SU-DHL-6 (cell line): ENCODE measurements at regions not wholly inside any gene's neighbourhood (a gene's known extent, or its start where the extent isn't known, plus 50 kb on each side); places are given as distances from the start of the nearest gene placed in this dataset.

ENCODE experiments used
- H2AFZ ChIP-seq: fragments of 200-600 bp; sonication (generic); 2 replicates; pipeline ENCODE4 v1.6.1; 2014; ENCODE audit warnings: low read depth, mild to moderate bottlenecking, moderate library complexity, mixed read lengths, antibody characterized with exemption, low read length; ENCODE audit not compliant: severe bottlenecking
- H3F3A ChIP-seq: fragments of 200-600 bp; shearing (Covaris generic); 2 replicates; pipeline ENCODE4 v1.6.0; 2016; ENCODE audit warnings: antibody characterized with exemption, mild to moderate bottlenecking; ENCODE audit not compliant: insufficient read depth
- H3K27ac ChIP-seq: fragments of 200-600 bp; sonication (generic); 2 replicates; pipeline ENCODE4 v1.5.1; 2016; ENCODE audit warnings: low read depth, mild to moderate bottlenecking, low read length, moderate library complexity, mixed read lengths
- H3K27me3 ChIP-seq: fragments of 200-600 bp; sonication (generic), shearing (Covaris generic); 2 replicates; pipeline ENCODE4 v1.6.0; 2014; ENCODE audit warnings: mild to moderate bottlenecking, low read length
- H3K36me3 ChIP-seq: fragments of 200-600 bp; sonication (generic); 2 replicates; pipeline ENCODE4 v1.6.1; 2014; ENCODE audit warnings: mild to moderate bottlenecking, low read length, mixed read lengths
- H3K4me2 ChIP-seq: fragments of 300-600, 200-600 bp; shearing (Covaris generic), sonication (generic); 2 replicates; pipeline ENCODE4 v1.6.0; 2014; ENCODE audit warnings: low read length, low read depth, mild to moderate bottlenecking; ENCODE audit not compliant: poor library complexity, severe bottlenecking
- H3K4me3 ChIP-seq: fragments of 200-600 bp; sonication (generic); 2 replicates; pipeline ENCODE4 v1.5.1; 2014; ENCODE audit warnings: antibody characterized with exemption, low read length, mild to moderate bottlenecking, mixed read lengths; ENCODE audit not compliant: insufficient read depth, poor library complexity, severe bottlenecking
- H3K79me2 ChIP-seq: fragments of 200-600 bp; sonication (generic); 2 replicates; pipeline ENCODE4 v1.6.1; 2014; ENCODE audit warnings: mild to moderate bottlenecking, low read length, moderate library complexity; ENCODE audit not compliant: insufficient read depth
- H3K9ac ChIP-seq: fragments of 200-600 bp; sonication (generic); 2 replicates; pipeline ENCODE4 v1.7.0; 2014; ENCODE audit warnings: mild to moderate bottlenecking, low read length
- H3K9me2 ChIP-seq: fragments of 200-600 bp; sonication (generic); replicated peaks from 2 replicates; pipeline ENCODE4 v1.6.1; 2014; ENCODE audit warnings: low read length; ENCODE audit not compliant: insufficient read depth
- H3K9me3 ChIP-seq: fragments of 200-600 bp; sonication (generic); 2 replicates; pipeline ENCODE4 v1.6.1; 2014; ENCODE audit warnings: low read length, mixed read lengths; ENCODE audit not compliant: insufficient read depth
- H4K20me1 ChIP-seq: fragments of 200-600 bp; sonication (generic); 2 replicates; pipeline ENCODE4 v1.6.1; 2014; ENCODE audit warnings: low read depth, mild to moderate bottlenecking, antibody characterized with exemption, low read length, moderate library complexity, mixed read lengths
- CTCF ChIP-seq: fragments of 200-600 bp; sonication (generic); IDR thresholded peaks from one replicate; pipeline ENCODE4 v1.5.1; 2017; ENCODE audit warnings: antibody characterized with exemption, mild to moderate bottlenecking, low read length, moderate library complexity; ENCODE audit not compliant: insufficient read depth, poor library complexity, severe bottlenecking
- EZH2phosphoT487 ChIP-seq: fragments of 200-600 bp; sonication (generic), shearing (Covaris generic); conservative IDR thresholded peaks from 2 replicates; pipeline ENCODE4 v1.6.1; 2018; ENCODE audit warnings: mild to moderate bottlenecking, antibody characterized with exemption, low read length, moderate library complexity, mixed read lengths

GRCh38 chr3:103006526-103007183 lies 571.8 kb downstream of the ZPLD1 start:
- Histone ChIP-seq H3K9ac (no peak overlapping the region), H3K9me2 (no peaks in the 10 kb centered on the region), H3F3A (no peaks in the 10 kb centered on the region), H3K27me3 (no peaks in the 10 kb centered on the region), H3K4me2 (no peak overlapping the region), H3K27ac (no peak overlapping the region), H3K79me2 (no peaks in the 10 kb centered on the region), H3K36me3 (no peaks in the 10 kb centered on the region), H3K4me3 (no peak overlapping the region), H4K20me1 (no peaks in the 10 kb centered on the region), H2AFZ (no peak overlapping the region), H3K9me3 (no peaks in the 10 kb centered on the region)
- TF ChIP-seq CTCF (no peak), EZH2phosphoT487 (no peak)

GRCh38 chr3:103009609-103010008 lies 574.8 kb downstream of the ZPLD1 start:
- H3K9me3 ChIP-seq: no peaks in the 10 kb centered on the region
- no peaks in the 10 kb centered on the region for H3K27me3 ChIP-seq
- no peak overlapping the region for H3K27ac ChIP-seq
- H4K20me1 ChIP-seq: no peaks in the 10 kb centered on the region
- no peaks in the 10 kb centered on the region for H3K9me2 ChIP-seq
- no peak overlapping the region for H3K4me2 ChIP-seq
- no peaks in the 10 kb centered on the region for H3K79me2 ChIP-seq
- H3K4me3 ChIP-seq: no peak overlapping the region
- no peaks in the 10 kb centered on the region for H3K36me3 ChIP-seq
- H3F3A ChIP-seq: no peaks in the 10 kb centered on the region
- H2AFZ ChIP-seq: no peak overlapping the region
- TF ChIP-seq CTCF: no peak
- no peak for TF ChIP-seq EZH2phosphoT487
- H3K9ac ChIP-seq: no peak overlapping the region

GRCh38 chr3:103025880-103026279 lies 591.1 kb downstream of the ZPLD1 start:
- no peaks in the 10 kb centered on the region for H3K79me2 ChIP-seq
- H3K4me3 ChIP-seq: no peak overlapping the region

More at GRCh38 chr3:103025880-103026279, 591.1 kb downstream of the ZPLD1 start:
- Histone ChIP-seq H3K36me3 (no peaks in the 10 kb centered on the region), H3K9me2 (no peaks in the 10 kb centered on the region), H3K9ac (no peak overlapping the region), H3K9me3 (no peaks in the 10 kb centered on the region), H2AFZ (peak overlapping the region; percentile 34), H3F3A (no peaks in the 10 kb centered on the region), H4K20me1 (no peaks in the 10 kb centered on the region), H3K27ac (no peak overlapping the region), H3K27me3 (no peaks in the 10 kb centered on the region), H3K4me2 (no peak overlapping the region)
- TF ChIP-seq CTCF: no peak
- no peak for TF ChIP-seq EZH2phosphoT487
